ENCODE measurements at regions not wholly inside any gene's neighbourhood (a gene's known extent, or its start where the extent isn't known, plus 50 kb on each side); places are given as distances from the start of the nearest gene placed in this dataset.
"Not testable (repeated sequence)": the region's sequence is repeated elsewhere in the genome, so short reads cannot be mapped to it uniquely, and the experiment has no call there.

- POLR2A ChIA-PET; intact Hi-C loops (cut with micrococcal nuclease; ENCODE audit: unreplicated experiment); H3K4me2 ChIP-seq (ENCODE audit: control insufficient read depth, insufficient read depth); CTCF ChIA-PET; FAIRE-seq; H2AFZ ChIP-seq (ENCODE audit: control insufficient read depth, low read depth, low read length); H3K27ac ChIP-seq (ENCODE audit: control insufficient read depth, insufficient read depth); H3K4me1 ChIP-seq (ENCODE audit: control insufficient read depth, insufficient read depth, low read length); H3K9me3 ChIP-seq (replicated peaks; ENCODE audit: control insufficient read depth, insufficient read depth, low read length); H3K4me3 ChIP-seq; BruUV-seq (replicated peaks); H3K27me3 ChIP-seq (replicated peaks in 1 of 2; ENCODE audit: control insufficient read depth in 2 of 2, insufficient read depth in 2 of 2, low read length in 1 of 2); in situ Hi-C loops (cut with MboI); H3K9ac ChIP-seq (ENCODE audit: control insufficient read depth, insufficient read depth, low read length); RAD21 ChIA-PET (ENCODE audit: unreplicated experiment); ATAC-seq; DNase-seq (ENCODE audit: low read depth, low spot score); SMC1A ChIA-PET (ENCODE audit: uncharacterized antibody, unreplicated experiment); H3K79me2 ChIP-seq (ENCODE audit: control insufficient read depth, insufficient read depth, low read length); H4K20me1 ChIP-seq (ENCODE audit: control insufficient read depth, insufficient read depth); H3K36me3 ChIP-seq (ENCODE audit: control insufficient read depth in 2 of 2, insufficient read depth in 2 of 2, low read length in 1 of 2): not testable (repeated sequence)
- 61% methylated on average over 26 of the region's 33 CpGs for WGBS (ENCODE audit: insufficient coverage, insufficient replicate concordance, low lambda C conversion rate, missing lambda C conversion rate)
Measured at GRCh38 chr17:20633268-20634059, 53.9 kb downstream of the CDRT15L2 start.

GRCh38 chr17:20640147-20640546, 60.6 kb downstream of the CDRT15L2 start:
- SMC1A ChIA-PET (ENCODE audit: uncharacterized antibody, unreplicated experiment); H3K4me2 ChIP-seq (ENCODE audit: control insufficient read depth, insufficient read depth); FAIRE-seq; RAD21 ChIA-PET (ENCODE audit: unreplicated experiment); ATAC-seq; H4K20me1 ChIP-seq (ENCODE audit: control insufficient read depth, insufficient read depth); H3K9ac ChIP-seq (ENCODE audit: control insufficient read depth, insufficient read depth, low read length); H3K9me3 ChIP-seq (replicated peaks; ENCODE audit: control insufficient read depth, insufficient read depth, low read length); DNase-seq (ENCODE audit: low read depth, low spot score); H3K4me3 ChIP-seq; in situ Hi-C loops (cut with MboI); H3K36me3 ChIP-seq (ENCODE audit: control insufficient read depth in 2 of 2, insufficient read depth in 2 of 2, low read length in 1 of 2); H3K27me3 ChIP-seq (replicated peaks in 1 of 2; ENCODE audit: control insufficient read depth in 2 of 2, insufficient read depth in 2 of 2, low read length in 1 of 2); H3K79me2 ChIP-seq (ENCODE audit: control insufficient read depth, insufficient read depth, low read length); CTCF ChIA-PET; BruUV-seq (replicated peaks); intact Hi-C loops (cut with micrococcal nuclease; ENCODE audit: unreplicated experiment); H3K27ac ChIP-seq (ENCODE audit: control insufficient read depth, insufficient read depth); H3K4me1 ChIP-seq (ENCODE audit: control insufficient read depth, insufficient read depth, low read length); H2AFZ ChIP-seq (ENCODE audit: control insufficient read depth, low read depth, low read length); POLR2A ChIA-PET: not testable (repeated sequence)
- 15% methylated on average over 6 of the region's 7 CpGs for WGBS (ENCODE audit: insufficient coverage, insufficient replicate concordance, low lambda C conversion rate, missing lambda C conversion rate)

All from GM12878 (cell line).